Tibial nerve (tissue), 4 donors: ENCODE measurements at regions not wholly inside any gene's neighbourhood (a gene's known extent, or its start where the extent isn't known, plus 50 kb on each side); places are given as distances from the start of the nearest gene placed in this dataset.

Experiments
- DNase-seq, 2 donors: peaks; one replicate each; pipeline ENCODE4 v3.0.0-alpha.2; 2019; ENCODE audit warnings: low spot score in 2 of 2
- H3K27ac ChIP-seq, 4 donors: fragments of 200-600 bp; sonication (generic) in 3 of 4; one replicate each; pipeline ENCODE4 v1.5.1; 2017 to 2019; ENCODE audit warnings: mild to moderate bottlenecking in 1 of 4
- H3K27me3 ChIP-seq, 2 donors: fragments of 200-600 bp; sonication (generic) in 1 of 2; one replicate each; pipeline versions ENCODE4 v1.5.1 to v1.6.0; 2017 to 2019
- H3K36me3 ChIP-seq, 3 donors: fragments of 200-600 bp; sonication (generic); one replicate each; pipeline ENCODE4 v1.5.1; 2018 to 2019
- H3K4me1 ChIP-seq, 4 donors: fragments of 200-600 bp; sonication (generic) in 3 of 4; one replicate each; pipeline ENCODE4 v1.5.1; 2017 to 2019
- H3K4me3 ChIP-seq, 4 donors: fragments of 200-600 bp; sonication (generic) in 3 of 4; one replicate each; pipeline ENCODE4 v1.5.1; 2017 to 2019; ENCODE audit warnings: mild to moderate bottlenecking in 1 of 4, moderate library complexity in 1 of 4
- H3K9me3 ChIP-seq, 4 donors: fragments of 200-600 bp; sonication (generic) in 3 of 4; one replicate each; pipeline ENCODE4 v1.5.1; 2017 to 2019
- EP300 ChIP-seq, 2 donors: sonication (generic); formaldehyde crosslinking; IDR thresholded peaks; one replicate each; pipeline ENCODE4 v1.6.1; 2017; ENCODE audit warnings: antibody characterized with exemption in 2 of 2, mild to moderate bottlenecking in 1 of 2
- POLR2A ChIP-seq, 2 donors: fragments of 450-650 bp; IDR thresholded peaks; one replicate each; pipeline ENCODE4 v1.6.1; 2017; ENCODE audit warnings: antibody characterized with exemption in 2 of 2, mild to moderate bottlenecking in 2 of 2, moderate library complexity in 2 of 2
- WGBS, 2 donors: methylation state at CpG; one replicate each; pipeline ENCODE4 v1.1.5; 2018; 5-methylcytosine and 5-hydroxymethylcytosine counted together
- TF ChIP-seq, protein P1 (sequence below), 5 experiments: fragments of 200-600 bp in 3 of 5; fragments of 450-650 bp in 2 of 5; sonication (generic) in 3 of 5; IDR thresholded peaks; one replicate each; pipeline ENCODE4 v1.5.1; 2016 to 2019; ENCODE audit warnings: antibody characterized with exemption in 5 of 5, mild to moderate bottlenecking in 3 of 5, moderate library complexity in 2 of 5

DNA sequence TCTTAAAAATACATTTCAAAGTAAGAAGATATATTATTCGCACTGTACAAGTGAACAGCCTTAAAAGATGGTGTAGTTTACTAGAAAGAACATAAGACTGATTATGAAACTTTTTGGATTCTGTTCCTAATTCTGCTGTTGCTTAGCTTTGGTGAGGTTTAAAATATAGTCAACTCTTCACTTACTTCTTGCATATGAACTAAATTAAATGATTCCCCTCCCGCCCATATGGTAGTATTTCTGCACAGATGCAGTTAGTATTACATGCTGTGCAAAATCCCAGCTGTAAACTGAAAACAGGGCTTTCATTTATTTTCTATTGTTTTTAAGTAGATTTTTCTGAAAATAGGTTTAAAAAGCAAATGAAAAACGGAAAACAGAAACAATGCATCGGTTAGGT lies 345.4 kb upstream of the NCAM2 start:
- no peaks in the 10 kb centered on the region for H3K27me3 ChIP-seq
- H3K36me3 ChIP-seq, result no peaks in the 10 kb centered on the region
- 80 to 81% methylated on average over 4 of the region's 4 CpGs for WGBS, 2 donors
- no peak for DNase-seq
- H3K4me3 ChIP-seq, result no peak overlapping the region
- TF ChIP-seq POLR2A (IDR thresholded peaks at IDR 0.05), result no peak
- TF ChIP-seq EP300 (IDR thresholded peaks at IDR 0.05), result no peak
- TF ChIP-seq, protein P1, sequence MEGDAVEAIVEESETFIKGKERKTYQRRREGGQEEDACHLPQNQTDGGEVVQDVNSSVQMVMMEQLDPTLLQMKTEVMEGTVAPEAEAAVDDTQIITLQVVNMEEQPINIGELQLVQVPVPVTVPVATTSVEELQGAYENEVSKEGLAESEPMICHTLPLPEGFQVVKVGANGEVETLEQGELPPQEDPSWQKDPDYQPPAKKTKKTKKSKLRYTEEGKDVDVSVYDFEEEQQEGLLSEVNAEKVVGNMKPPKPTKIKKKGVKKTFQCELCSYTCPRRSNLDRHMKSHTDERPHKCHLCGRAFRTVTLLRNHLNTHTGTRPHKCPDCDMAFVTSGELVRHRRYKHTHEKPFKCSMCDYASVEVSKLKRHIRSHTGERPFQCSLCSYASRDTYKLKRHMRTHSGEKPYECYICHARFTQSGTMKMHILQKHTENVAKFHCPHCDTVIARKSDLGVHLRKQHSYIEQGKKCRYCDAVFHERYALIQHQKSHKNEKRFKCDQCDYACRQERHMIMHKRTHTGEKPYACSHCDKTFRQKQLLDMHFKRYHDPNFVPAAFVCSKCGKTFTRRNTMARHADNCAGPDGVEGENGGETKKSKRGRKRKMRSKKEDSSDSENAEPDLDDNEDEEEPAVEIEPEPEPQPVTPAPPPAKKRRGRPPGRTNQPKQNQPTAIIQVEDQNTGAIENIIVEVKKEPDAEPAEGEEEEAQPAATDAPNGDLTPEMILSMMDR (IDR thresholded peaks at IDR 0.05), result no peak
- no peaks in the 10 kb centered on the region for H3K4me1 ChIP-seq
- no peak overlapping the region for H3K27ac ChIP-seq
- H3K9me3 ChIP-seq, result no peaks in the 10 kb centered on the region

DNA sequence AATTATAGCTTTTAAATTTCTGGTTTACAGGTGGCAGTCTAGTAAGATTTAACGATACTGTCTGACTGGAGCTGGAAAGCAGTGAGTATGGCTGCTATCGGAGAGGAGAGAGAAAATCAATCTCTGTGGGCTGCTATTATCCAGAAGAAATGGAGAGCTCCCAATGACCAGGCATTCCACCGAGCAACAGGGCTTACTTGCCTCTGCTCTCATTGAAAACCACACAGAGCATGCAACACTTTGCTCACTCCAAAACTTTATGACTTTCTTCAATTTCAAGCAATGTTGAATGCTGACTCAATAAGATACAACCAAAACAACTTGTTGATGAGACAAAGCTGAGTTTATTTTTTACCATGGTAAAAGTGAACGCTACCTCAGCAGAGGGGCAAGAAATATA lies 337.0 kb upstream of the NCAM2 start:
- WGBS, 2 donors, result 71 to 73% methylated on average over 4 of the region's 4 CpGs
- TF ChIP-seq EP300 (IDR thresholded peaks at IDR 0.05) (no peak), POLR2A (IDR thresholded peaks at IDR 0.05) (no peak)
- TF ChIP-seq, protein P1 (IDR thresholded peaks at IDR 0.05), result no peak

DNA sequence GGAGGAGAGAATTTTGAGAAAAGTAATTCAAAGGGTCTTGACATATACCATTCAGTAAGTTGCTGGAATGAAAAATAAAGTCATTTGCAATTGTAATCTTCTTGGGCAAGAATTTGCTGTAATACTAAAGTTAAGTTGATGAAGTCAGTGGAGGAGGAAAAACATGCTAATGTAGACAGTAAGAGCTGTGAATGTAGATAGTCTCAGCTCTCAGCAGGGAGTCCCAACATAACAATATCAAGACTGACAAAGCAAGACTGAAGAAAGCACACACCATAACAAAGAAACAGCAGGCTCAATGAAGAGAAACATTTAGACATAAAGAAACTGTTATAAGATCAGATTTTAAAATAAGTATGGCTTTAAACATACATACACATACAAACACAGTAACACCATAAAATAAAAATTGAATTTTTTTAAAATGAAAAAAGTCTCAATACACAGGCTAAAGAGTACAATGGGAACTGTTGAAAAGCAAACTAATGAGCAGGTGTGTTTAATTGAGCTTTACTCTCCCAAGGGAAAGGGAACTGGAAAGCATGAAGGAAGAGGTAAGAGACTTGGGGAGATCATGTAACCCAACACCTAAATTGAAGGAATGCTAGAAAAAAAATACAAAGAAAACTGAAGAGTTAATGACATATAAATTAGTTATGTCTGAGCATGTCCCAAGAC lies 336.3 kb upstream of the NCAM2 start:
- Histone ChIP-seq H3K4me1 (no peaks in the 10 kb centered on the region), H3K27ac (no peak overlapping the region), H3K27me3 (no peaks in the 10 kb centered on the region), H3K9me3 (no peaks in the 10 kb centered on the region), H3K36me3 (no peaks in the 10 kb centered on the region), H3K4me3 (no peak overlapping the region)
- TF ChIP-seq POLR2A (IDR thresholded peaks at IDR 0.05) (no peak), EP300 (IDR thresholded peaks at IDR 0.05) (no peak)
- DNase-seq, result no peak

More for the DNA sequence above, 337.0 kb upstream of the NCAM2 start:
- no peaks in the 10 kb centered on the region for H3K4me1 ChIP-seq
- no peaks in the 10 kb centered on the region for H3K27me3 ChIP-seq
- no peaks in the 10 kb centered on the region for H3K9me3 ChIP-seq
- no peak for DNase-seq
- H3K4me3 ChIP-seq, result no peak overlapping the region
- H3K27ac ChIP-seq, result no peak overlapping the region
- no peaks in the 10 kb centered on the region for H3K36me3 ChIP-seq

DNA sequence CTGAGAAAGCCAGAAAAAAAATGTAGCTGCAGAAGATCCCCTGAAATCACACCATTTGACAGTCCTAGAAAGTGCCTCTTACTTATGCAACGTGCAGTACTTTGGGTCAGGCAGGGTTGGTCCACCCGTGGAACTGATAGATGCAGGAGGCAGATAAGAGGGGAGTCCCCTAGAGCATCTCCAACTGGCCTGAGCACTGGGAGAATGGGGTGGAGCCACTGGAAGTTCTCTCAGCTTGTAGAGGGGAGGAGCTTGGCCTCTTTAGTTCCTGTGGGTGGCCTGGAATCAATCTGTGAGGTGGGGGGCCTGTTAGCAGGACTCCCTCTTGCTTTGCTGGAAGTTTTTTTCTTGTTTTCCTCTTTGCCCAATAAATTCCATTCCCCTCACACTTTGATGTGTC lies 335.7 kb upstream of the NCAM2 start:
- H3K27me3 ChIP-seq, result no peaks in the 10 kb centered on the region
- TF ChIP-seq, protein P1 (IDR thresholded peaks at IDR 0.05), result no peak
- TF ChIP-seq POLR2A (IDR thresholded peaks at IDR 0.05), result no peak
- TF ChIP-seq EP300 (IDR thresholded peaks at IDR 0.05), result no peak
- no peak for DNase-seq
- no peak overlapping the region for H3K27ac ChIP-seq
- WGBS, 2 donors, result 19 to 24% methylated on average over 2 of the region's 2 CpGs
- no peaks in the 10 kb centered on the region for H3K9me3 ChIP-seq
- no peaks in the 10 kb centered on the region for H3K36me3 ChIP-seq
- no peak overlapping the region for H3K4me3 ChIP-seq
- no peaks in the 10 kb centered on the region for H3K4me1 ChIP-seq

DNA sequence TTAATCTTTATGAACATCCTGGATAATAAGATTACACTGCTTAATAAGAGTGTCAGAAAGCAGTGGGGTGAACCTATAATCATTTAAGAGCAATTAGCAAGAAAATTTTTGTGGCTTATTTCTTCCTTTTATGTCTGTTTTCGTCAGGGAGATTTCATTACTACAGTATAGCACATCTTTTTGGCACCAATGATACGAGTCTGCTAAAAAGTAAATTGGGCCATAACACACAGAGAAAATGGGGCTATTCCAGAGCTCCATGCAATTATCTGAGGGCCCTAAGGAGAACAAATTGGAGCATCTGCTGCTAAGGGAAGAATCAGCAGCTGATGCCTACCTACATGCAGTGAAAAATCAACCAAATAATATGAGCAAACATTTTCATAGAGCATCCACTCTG lies 330.3 kb upstream of the NCAM2 start:
- H3K36me3 ChIP-seq, result no peaks in the 10 kb centered on the region
- no peaks in the 10 kb centered on the region for H3K27me3 ChIP-seq
- 67 to 76% methylated on average over 2 of the region's 2 CpGs for WGBS, 2 donors
- H3K4me1 ChIP-seq, result no peaks in the 10 kb centered on the region
- peaks cover 0 to 2% (median 0%) of the 10 kb centered on the region in 4 donors for H3K9me3 ChIP-seq
- H3K27ac ChIP-seq, result no peak overlapping the region
- TF ChIP-seq, protein P1 (IDR thresholded peaks at IDR 0.05), result no peak
- no peak for TF ChIP-seq EP300 (IDR thresholded peaks at IDR 0.05)
- TF ChIP-seq POLR2A (IDR thresholded peaks at IDR 0.05), result no peak
- DNase-seq, result no peak
- H3K4me3 ChIP-seq, result no peak overlapping the region

DNA sequence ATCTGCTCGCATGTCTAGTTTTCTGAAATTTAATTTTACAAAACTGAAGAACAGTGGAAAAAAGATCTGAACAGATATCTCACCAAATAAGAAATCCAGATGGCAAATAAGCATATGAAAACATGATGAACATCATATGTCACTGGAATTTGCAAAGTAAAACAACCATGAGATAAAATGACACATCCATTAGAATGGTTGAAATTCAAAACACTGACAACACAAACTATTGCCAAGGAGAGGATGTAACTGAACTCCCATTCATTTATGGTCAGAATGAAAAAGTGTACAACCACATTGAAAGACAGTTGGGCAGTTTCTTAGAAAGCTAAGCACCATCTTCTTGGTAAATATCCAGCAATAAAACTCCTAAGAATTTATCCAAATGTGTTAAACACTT lies 312.7 kb upstream of the NCAM2 start:
- Histone ChIP-seq H3K27me3 (no peaks in the 10 kb centered on the region), H3K36me3 (no peaks in the 10 kb centered on the region), H3K4me1 (no peaks in the 10 kb centered on the region), H3K9me3 (no peaks in the 10 kb centered on the region), H3K4me3 (no peak overlapping the region), H3K27ac (no peak overlapping the region)
- WGBS, 2 donors, result 85 to 94% methylated on average over 1 of the region's 1 CpG
- TF ChIP-seq EP300 (IDR thresholded peaks at IDR 0.05) (no peak), POLR2A (IDR thresholded peaks at IDR 0.05) (no peak)
- TF ChIP-seq, protein P1 (IDR thresholded peaks at IDR 0.05), result no peak
- DNase-seq, result no peak
